HG03095 (cell line): ENCODE measurements at regions not wholly inside any gene's neighbourhood (a gene's known extent, or its start where the extent isn't known, plus 50 kb on each side); places are given as distances from the start of the nearest gene placed in this dataset.
"Not testable (repeated sequence)": the region's sequence is repeated elsewhere in the genome, so short reads cannot be mapped to it uniquely, and the experiment has no call there.

ENCODE experiments used
- ATAC-seq: cut with Tn5 transposase; IDR thresholded peaks from one replicate; pipeline ENCODE4 v1.9.1; 2021; ENCODE audit warnings: moderate library complexity; ENCODE audit not compliant: unreplicated experiment

GRCh38 chr20:53652859-53653517, 59.3 kb upstream of the ZNF217 start:
- ATAC-seq: no peak

GRCh38 chr20:53652090-53652858, 58.6 kb upstream of the ZNF217 start:
- peak; percentile 59 for ATAC-seq

DNA sequence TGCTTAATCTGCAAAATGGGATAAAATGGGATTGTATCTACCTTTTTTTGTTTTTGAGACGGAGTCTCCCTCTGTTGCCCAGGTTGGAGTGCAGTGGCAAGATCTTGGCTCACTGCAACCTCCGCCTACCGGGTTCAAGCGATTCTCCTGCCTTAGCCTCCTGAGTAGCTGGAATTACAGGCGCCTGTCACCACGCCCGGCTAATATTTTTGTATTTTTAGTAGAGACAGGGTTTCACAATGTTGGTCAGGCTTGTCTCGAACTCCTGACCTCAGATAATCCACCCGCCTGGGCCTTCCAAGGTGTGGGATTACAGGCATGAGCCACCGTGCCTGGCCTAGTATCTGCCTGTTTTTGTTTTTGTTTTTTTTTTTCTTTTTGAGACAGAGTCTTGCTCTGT, 55.9 kb upstream of the ZNF217 start:
- not testable (repeated sequence) for ATAC-seq

- ATAC-seq: no peak
Measured at GRCh38 chr20:53647286-53647821, 53.7 kb upstream of the ZNF217 start.

DNA sequence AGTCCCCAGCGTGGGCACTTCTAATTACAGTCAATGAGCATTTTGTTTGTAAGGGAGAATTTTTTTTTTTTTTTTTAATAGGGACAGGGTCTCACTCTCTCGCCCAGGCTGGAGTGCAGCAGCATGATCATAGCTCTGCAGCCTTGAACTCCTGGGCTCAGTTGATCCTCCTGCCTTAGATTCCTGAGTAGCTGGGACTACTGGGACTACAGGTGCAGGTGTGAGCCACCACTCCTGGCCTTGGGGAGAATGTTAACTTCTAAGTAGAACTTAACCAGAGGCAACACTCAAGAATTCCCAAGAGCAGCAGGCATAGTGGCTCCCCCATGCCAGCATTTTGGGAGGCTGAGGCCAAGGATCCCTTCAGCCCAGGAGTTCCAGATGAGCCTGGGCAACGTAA, 52.9 kb upstream of the ZNF217 start:
- no peak for ATAC-seq

- no peak for ATAC-seq
Measured at GRCh38 chr20:53645582-53645897, 51.9 kb upstream of the ZNF217 start.

GRCh38 chr20:53644108-53644507, 50.5 kb upstream of the ZNF217 start:
- ATAC-seq: not testable (repeated sequence)
